A549 (cell line): ENCODE measurements at regions not wholly inside any gene's neighbourhood (a gene's known extent, or its start where the extent isn't known, plus 50 kb on each side); places are given as distances from the start of the nearest gene placed in this dataset.

Experiments
- ATAC-seq, 2 experiments: fragments of 200-7000 bp in 1 of 2; fragments of >200 bp in 1 of 2; cut with Nextera tagmentation in 1 of 2; cut with Tn5 transposase in 1 of 2; 3 replicates each; pipeline versions ENCODE4 v1.8.0 to v1.9.1; 2018 to 2020; ENCODE audit warnings: mild to moderate bottlenecking in 1 of 2, moderate library complexity in 1 of 2
- CTCF ChIA-PET: fragments of 300-600 bp; sonication (Branson Sonifier 250); formaldehyde crosslinking; extraction: SDS; loops from one replicate; lab custom pipeline; 2021; ENCODE audit warnings: antibody characterized with exemption, inconsistent platforms; lab: Yijun Ruan, JAX
- POLR2A ChIA-PET: fragments of 350-600 bp; formaldehyde crosslinking; extraction: SDS; loops from one replicate; lab custom pipeline; 2021; ENCODE audit warnings: antibody characterized with exemption, inconsistent platforms; lab: Yijun Ruan, JAX
- DNase-seq, 2 experiments: peaks; one replicate each; pipeline versions ENCODE4 v3.0.0 to v3.0.0-alpha.2; 2011 to 2016; ENCODE audit warnings: low read depth in 1 of 2, low spot score in 1 of 2
- FAIRE-seq: peaks from 2 replicates; lab custom pipeline; 2011; peaks lifted over from hg19 to GRCh38; lab: Jason Lieb, UNC
- H3K27ac ChIP-seq, 2 experiments: fragments of >200 bp; sonication (Bioruptor Twin); formaldehyde crosslinking; 3 replicates each; pipeline ENCODE4 v1.5.1; 2016 to 2017
- H3K4me1 ChIP-seq: fragments of >200 bp; sonication (Bioruptor Twin); formaldehyde crosslinking; 3 replicates; pipeline ENCODE4 v1.6.1; 2016
- H3K4me2 ChIP-seq: fragments of >200 bp; sonication (Bioruptor Twin); formaldehyde crosslinking; 3 replicates; pipeline ENCODE4 v1.6.1; 2016
- H3K4me3 ChIP-seq: fragments of >200 bp; sonication (Bioruptor Twin); formaldehyde crosslinking; 3 replicates; pipeline ENCODE4 v1.5.1; 2016
- H3K9me3 ChIP-seq: fragments of >200 bp; sonication (Bioruptor Twin); formaldehyde crosslinking; 3 replicates; pipeline ENCODE4 v1.6.1; 2016
- BHLHE40 ChIP-seq: IDR thresholded peaks from 2 replicates; pipeline ENCODE4 v1.6.1; 2012; ENCODE audit warnings: low read depth, low read length, inconsistent platforms
- CBX2 ChIP-seq: fragments of 200-600 bp; sonication (generic); IDR thresholded peaks from 2 replicates; pipeline ENCODE4 v1.6.1; 2016; ENCODE audit warnings: low read depth, mild to moderate bottlenecking, borderline replicate concordance
- CBX8 ChIP-seq: fragments of 200-600 bp; sonication (generic); IDR thresholded peaks from 2 replicates; pipeline ENCODE4 v1.6.1; 2016
- CHD2 ChIP-seq: fragments of 150-350 bp; IDR thresholded peaks from 2 replicates; pipeline ENCODE4 v1.6.1; 2014; ENCODE audit warnings: low read length; ENCODE audit not compliant: partially characterized antibody
- EHMT2 ChIP-seq: fragments of 200-600 bp; sonication (generic); IDR thresholded peaks from 2 replicates; pipeline ENCODE4 v1.6.1; 2016; ENCODE audit warnings: antibody characterized with exemption, low read depth, mild to moderate bottlenecking, moderate library complexity
- EP300 ChIP-seq, 2 experiments: fragments of >200 bp; sonication (Bioruptor Twin); formaldehyde crosslinking; IDR thresholded peaks; 2 replicates in 1 of 2; 3 replicates in 1 of 2; pipeline ENCODE4 v1.6.1; 2016 to 2017
- ESRRA ChIP-seq: fragments of 150-350 bp; IDR thresholded peaks from 2 replicates; pipeline ENCODE4 v1.6.1; 2014; ENCODE audit warnings: mild to moderate bottlenecking, low read length, borderline replicate concordance
- FOSB ChIP-seq: fragments of 250-450 bp; sonication (Bioruptor Pico); IDR thresholded peaks from 2 replicates; pipeline ENCODE4 v1.5.0; 2020; ENCODE audit warnings: mild to moderate bottlenecking, moderate library complexity
- FOSL2 ChIP-seq, 2 experiments: fragments of 450-650 bp in 1 of 2; fragments of >200 bp in 1 of 2; sonication (Bioruptor Twin) in 1 of 2; formaldehyde crosslinking; IDR thresholded peaks; 2 replicates each; pipeline versions ENCODE4 v1.5.0 to v1.6.1; 2016 to 2020; ENCODE audit warnings: mild to moderate bottlenecking in 1 of 2, moderate library complexity in 1 of 2
- FOXS1 ChIP-seq: fragments of 250-450 bp; sonication (Bioruptor Pico); IDR thresholded peaks from 2 replicates; pipeline ENCODE4 v1.5.0; 2020; ENCODE audit warnings: mild to moderate bottlenecking, moderate library complexity
- GATA3 ChIP-seq: IDR thresholded peaks from 2 replicates; pipeline ENCODE4 v1.6.1; 2012; ENCODE audit warnings: borderline replicate concordance
- HOXB13 ChIP-seq: fragments of 250-450 bp; sonication (Bioruptor Pico); IDR thresholded peaks from 2 replicates; pipeline ENCODE4 v1.5.0; 2020; ENCODE audit warnings: low read depth, mild to moderate bottlenecking, moderate library complexity
- HOXB5 ChIP-seq: fragments of 250-450 bp; sonication (Bioruptor Pico); IDR thresholded peaks from 2 replicates; pipeline ENCODE4 v1.5.0; 2020; ENCODE audit warnings: mild to moderate bottlenecking, moderate library complexity
- JUN ChIP-seq, 2 experiments: fragments of >200 bp; sonication (Bioruptor Twin); formaldehyde crosslinking; IDR thresholded peaks; 2 replicates in 1 of 2; 3 replicates in 1 of 2; pipeline ENCODE4 v1.6.1; 2016 to 2017
- JUNB ChIP-seq: fragments of >200 bp; sonication (Bioruptor Twin); formaldehyde crosslinking; IDR thresholded peaks from 2 replicates; pipeline ENCODE4 v1.6.1; 2016
- KDM1A ChIP-seq: fragments of 200-600 bp; sonication (generic); IDR thresholded peaks from 2 replicates; pipeline ENCODE4 v1.6.1; 2016; ENCODE audit warnings: low read depth, mild to moderate bottlenecking
- MAZ ChIP-seq: fragments of 150-350 bp; IDR thresholded peaks from 2 replicates; pipeline ENCODE4 v1.6.1; 2014; ENCODE audit warnings: antibody characterized with exemption, low read depth, low read length, borderline replicate concordance
- PHF8 ChIP-seq: fragments of 200-600 bp; sonication (generic); IDR thresholded peaks from 2 replicates; pipeline ENCODE4 v1.6.1; 2016; ENCODE audit warnings: low read depth, mild to moderate bottlenecking, antibody characterized with exemption, moderate library complexity, borderline replicate concordance
- SMC3 ChIP-seq: fragments of >200 bp; sonication (Bioruptor Twin); formaldehyde crosslinking; IDR thresholded peaks from 3 replicates; pipeline ENCODE4 v1.6.1; 2018; ENCODE audit warnings: inconsistent platforms
- ZFP36 ChIP-seq: fragments of 450-650 bp; IDR thresholded peaks from 2 replicates; pipeline ENCODE4 v1.6.1; 2014; ENCODE audit warnings: borderline replicate concordance; ENCODE audit not compliant: partially characterized antibody
- ZSCAN20 ChIP-seq: fragments of 250-450 bp; sonication (Bioruptor Pico); IDR thresholded peaks from 2 replicates; pipeline ENCODE4 v1.8.0; 2022; ENCODE audit warnings: mild to moderate bottlenecking, moderate library complexity
- WGBS: methylation state at CpG from one replicate; pipeline ENCODE4 v1.1.6; 2017; ENCODE audit errors: missing lambda C conversion rate; 5-methylcytosine and 5-hydroxymethylcytosine counted together
- TF ChIP-seq, protein P1 (sequence below): fragments of 250-450 bp; sonication (Bioruptor Pico); IDR thresholded peaks from 2 replicates; pipeline ENCODE4 v1.5.0; 2020; ENCODE audit warnings: low read depth, mild to moderate bottlenecking, moderate library complexity
- TF ChIP-seq, protein P2 (sequence below): fragments of 200-600 bp; sonication (generic); IDR thresholded peaks from 2 replicates; pipeline ENCODE4 v1.6.1; 2016; ENCODE audit warnings: antibody characterized with exemption, mild to moderate bottlenecking, moderate library complexity
- TF ChIP-seq, protein P3 (sequence below): fragments of 450-650 bp; IDR thresholded peaks from 2 replicates; pipeline ENCODE4 v1.6.1; 2014; ENCODE audit warnings: antibody characterized with exemption

DNA sequence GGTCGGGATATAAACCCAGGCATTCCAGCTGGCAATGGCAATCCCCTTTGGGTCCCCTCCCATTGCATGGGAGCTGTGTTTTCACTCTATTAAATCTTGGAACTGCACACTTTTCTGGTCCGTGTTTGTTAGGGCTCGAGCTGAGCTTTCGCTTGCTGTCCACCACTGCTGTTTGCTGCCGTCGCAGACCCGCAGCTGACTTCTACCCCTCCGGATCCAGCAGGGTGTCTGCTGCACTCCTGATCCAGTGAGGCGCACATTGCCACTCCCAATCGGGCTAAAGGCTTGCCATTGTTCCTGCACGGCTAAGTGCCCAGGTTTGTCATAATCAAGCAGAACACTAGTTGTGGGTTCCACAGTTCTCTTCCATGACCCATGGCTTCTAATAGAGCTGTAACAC, 1322.1 kb downstream of the ADGRL3 start:
- no peaks in the 10 kb centered on the region for H3K9me3 ChIP-seq
- no peaks in the 10 kb centered on the region for H3K4me1 ChIP-seq
- DNase-seq (no peak), FAIRE-seq (no peak)
- TF ChIP-seq CBX8 = no peak
- TF ChIP-seq ZFP36 = no peak
- TF ChIP-seq JUN (IDR thresholded peaks at IDR 0.05) = no peak
- no peak for TF ChIP-seq ZSCAN20
- TF ChIP-seq FOSL2 (IDR thresholded peaks at IDR 0.05) = no peak
- TF ChIP-seq FOSL2 (CRISPR knock-in tag; IDR thresholded peaks at IDR 0.05) = no peak
- TF ChIP-seq HOXB5 (CRISPR knock-in tag) = no peak
- TF ChIP-seq HOXB13 (CRISPR knock-in tag) = no peak
- no peak for TF ChIP-seq MAZ
- TF ChIP-seq, all 56 proteins: peak for 0
- WGBS = 28% methylated on average over 7 of the region's 11 CpGs
- ChIA-PET CTCF (no interaction called here), POLR2A (no interaction called here)
- Histone ChIP-seq H3K27ac (no peak overlapping the region), H3K4me2 (no peak overlapping the region), H3K4me3 (no peak overlapping the region)
- no peak for ATAC-seq

DNA sequence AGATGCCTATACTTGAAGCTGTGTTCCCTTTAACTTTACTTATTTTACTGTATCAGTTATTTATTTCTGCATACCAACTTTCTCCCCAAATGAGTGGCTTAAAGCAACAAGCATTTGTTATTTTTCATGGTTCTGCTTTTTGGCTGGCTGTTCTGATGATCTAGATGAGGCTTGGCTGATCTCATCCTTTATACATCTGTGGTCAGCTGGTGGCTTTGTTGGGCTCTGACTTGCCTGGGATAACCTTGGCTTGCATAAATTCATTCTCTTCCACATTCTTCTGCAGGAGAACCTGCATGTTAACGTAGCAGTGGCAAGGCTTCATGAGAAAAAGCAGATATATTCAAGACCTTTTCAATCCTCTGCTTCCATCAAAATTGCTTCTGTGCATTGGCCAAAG, 1317.6 kb downstream of the ADGRL3 start:
- no peak for TF ChIP-seq CBX2
- TF ChIP-seq FOSB (CRISPR knock-in tag) = no peak
- TF ChIP-seq JUNB = no peak
- TF ChIP-seq, protein P1, sequence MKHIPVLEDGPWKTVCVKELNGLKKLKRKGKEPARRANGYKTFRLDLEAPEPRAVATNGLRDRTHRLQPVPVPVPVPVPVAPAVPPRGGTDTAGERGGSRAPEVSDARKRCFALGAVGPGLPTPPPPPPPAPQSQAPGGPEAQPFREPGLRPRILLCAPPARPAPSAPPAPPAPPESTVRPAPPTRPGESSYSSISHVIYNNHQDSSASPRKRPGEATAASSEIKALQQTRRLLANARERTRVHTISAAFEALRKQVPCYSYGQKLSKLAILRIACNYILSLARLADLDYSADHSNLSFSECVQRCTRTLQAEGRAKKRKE (CRISPR knock-in tag) = no peak
- TF ChIP-seq, protein P2, sequence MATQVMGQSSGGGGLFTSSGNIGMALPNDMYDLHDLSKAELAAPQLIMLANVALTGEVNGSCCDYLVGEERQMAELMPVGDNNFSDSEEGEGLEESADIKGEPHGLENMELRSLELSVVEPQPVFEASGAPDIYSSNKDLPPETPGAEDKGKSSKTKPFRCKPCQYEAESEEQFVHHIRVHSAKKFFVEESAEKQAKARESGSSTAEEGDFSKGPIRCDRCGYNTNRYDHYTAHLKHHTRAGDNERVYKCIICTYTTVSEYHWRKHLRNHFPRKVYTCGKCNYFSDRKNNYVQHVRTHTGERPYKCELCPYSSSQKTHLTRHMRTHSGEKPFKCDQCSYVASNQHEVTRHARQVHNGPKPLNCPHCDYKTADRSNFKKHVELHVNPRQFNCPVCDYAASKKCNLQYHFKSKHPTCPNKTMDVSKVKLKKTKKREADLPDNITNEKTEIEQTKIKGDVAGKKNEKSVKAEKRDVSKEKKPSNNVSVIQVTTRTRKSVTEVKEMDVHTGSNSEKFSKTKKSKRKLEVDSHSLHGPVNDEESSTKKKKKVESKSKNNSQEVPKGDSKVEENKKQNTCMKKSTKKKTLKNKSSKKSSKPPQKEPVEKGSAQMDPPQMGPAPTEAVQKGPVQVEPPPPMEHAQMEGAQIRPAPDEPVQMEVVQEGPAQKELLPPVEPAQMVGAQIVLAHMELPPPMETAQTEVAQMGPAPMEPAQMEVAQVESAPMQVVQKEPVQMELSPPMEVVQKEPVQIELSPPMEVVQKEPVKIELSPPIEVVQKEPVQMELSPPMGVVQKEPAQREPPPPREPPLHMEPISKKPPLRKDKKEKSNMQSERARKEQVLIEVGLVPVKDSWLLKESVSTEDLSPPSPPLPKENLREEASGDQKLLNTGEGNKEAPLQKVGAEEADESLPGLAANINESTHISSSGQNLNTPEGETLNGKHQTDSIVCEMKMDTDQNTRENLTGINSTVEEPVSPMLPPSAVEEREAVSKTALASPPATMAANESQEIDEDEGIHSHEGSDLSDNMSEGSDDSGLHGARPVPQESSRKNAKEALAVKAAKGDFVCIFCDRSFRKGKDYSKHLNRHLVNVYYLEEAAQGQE = no peak
- no peak for TF ChIP-seq PHF8
- no peak for TF ChIP-seq BHLHE40
- no peak for TF ChIP-seq CBX8
- no peak for TF ChIP-seq KDM1A
- no peak for TF ChIP-seq CHD2
- no peak for TF ChIP-seq EP300 (IDR thresholded peaks at IDR 0.05)
- TF ChIP-seq GATA3 = no peak
- TF ChIP-seq, protein P3, sequence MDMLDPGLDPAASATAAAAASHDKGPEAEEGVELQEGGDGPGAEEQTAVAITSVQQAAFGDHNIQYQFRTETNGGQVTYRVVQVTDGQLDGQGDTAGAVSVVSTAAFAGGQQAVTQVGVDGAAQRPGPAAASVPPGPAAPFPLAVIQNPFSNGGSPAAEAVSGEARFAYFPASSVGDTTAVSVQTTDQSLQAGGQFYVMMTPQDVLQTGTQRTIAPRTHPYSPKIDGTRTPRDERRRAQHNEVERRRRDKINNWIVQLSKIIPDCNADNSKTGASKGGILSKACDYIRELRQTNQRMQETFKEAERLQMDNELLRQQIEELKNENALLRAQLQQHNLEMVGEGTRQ = no peak
- no peak overlapping the region for H3K4me2 ChIP-seq
- ChIA-PET POLR2A (no interaction called here), CTCF (no interaction called here)
- H3K4me3 ChIP-seq = no peak overlapping the region
- no peaks in the 10 kb centered on the region for H3K4me1 ChIP-seq
- ATAC-seq (no peak), DNase-seq (no peak), FAIRE-seq (no peak)
- WGBS = 0% methylated on average over 1 of the region's 1 CpG
- H3K27ac ChIP-seq = no peak overlapping the region
- H3K9me3 ChIP-seq = no peaks in the 10 kb centered on the region

DNA sequence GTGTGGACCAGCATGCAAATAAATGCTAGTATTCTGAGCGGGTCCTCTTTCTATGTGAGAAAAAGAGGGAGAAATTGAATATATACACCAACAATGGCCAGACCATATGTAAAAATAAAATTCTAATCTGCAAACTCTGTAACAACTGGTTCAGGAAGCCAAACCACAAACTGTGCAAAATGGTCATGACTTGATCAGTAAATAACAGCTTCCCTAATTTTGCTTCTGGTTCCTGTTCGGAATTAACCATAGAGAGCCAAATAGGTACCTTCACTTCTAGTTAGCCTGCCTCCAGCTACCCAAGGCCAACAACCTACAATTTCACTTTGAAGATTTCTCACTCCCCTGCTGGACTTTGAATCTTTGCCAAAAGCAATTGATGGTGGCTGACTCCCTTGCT, 1313.2 kb downstream of the ADGRL3 start:
- Histone ChIP-seq H3K4me2 (no peak overlapping the region), H3K4me1 (no peaks in the 10 kb centered on the region), H3K4me3 (no peak overlapping the region), H3K9me3 (no peaks in the 10 kb centered on the region), H3K27ac (no peak overlapping the region)
- FAIRE-seq (no peak), DNase-seq (no peak), ATAC-seq (no peak)
- ChIA-PET POLR2A (no interaction called here), CTCF (interaction anchor here (0.6 kb wide), 1 partner anchor 45 kb away, joined by 3 read pairs; no protein-coding TSS in a partner anchor)
- TF ChIP-seq EHMT2 (no peak), SMC3 (no peak), FOSB (CRISPR knock-in tag) (no peak), FOSL2 (IDR thresholded peaks at IDR 0.05) (no peak), FOSL2 (CRISPR knock-in tag; IDR thresholded peaks at IDR 0.05) (no peak), FOXS1 (CRISPR knock-in tag) (no peak), HOXB5 (CRISPR knock-in tag) (no peak), ESRRA (no peak), PHF8 (no peak), EP300 (IDR thresholded peaks at IDR 0.05) (no peak)
- WGBS = 2% methylated on average over 2 of the region's 2 CpGs
